Left hindlimb (tissue), 1 donor: ENCODE measurements at regions not wholly inside any gene's neighbourhood (a gene's known extent, or its start where the extent isn't known, plus 50 kb on each side); places are given as distances from the start of the nearest gene placed in this dataset.
"Not testable (repeated sequence)": the region's sequence is repeated elsewhere in the genome, so short reads cannot be mapped to it uniquely, and the experiment has no call there.

Experiments used
- DNase-seq: peaks from one replicate; pipeline ENCODE4 v3.0.0-alpha.2; 2018

GRCh38 chr2:87075054-87075790 lies 53.6 kb upstream of the PLGLB1 start:
- not testable (repeated sequence) for DNase-seq

GRCh38 chr2:87075791-87076252 lies 54.2 kb upstream of the PLGLB1 start:
- DNase-seq: peak; percentile 68

- DNase-seq: peak; percentile 92
Observed at GRCh38 chr2:87076253-87077123, 54.8 kb upstream of the PLGLB1 start.

- not testable (repeated sequence) for DNase-seq
Observed at GRCh38 chr2:87077124-87077446, 55.4 kb upstream of the PLGLB1 start.

GRCh38 chr2:87081727-87082126 lies 60.1 kb upstream of the PLGLB1 start:
- not testable (repeated sequence) for DNase-seq

GRCh38 chr2:87088079-87088478 lies 66.4 kb upstream of the PLGLB1 start:
- not testable (repeated sequence) for DNase-seq

- DNase-seq: not testable (repeated sequence)
Observed at GRCh38 chr2:87089401-87089800, 67.8 kb upstream of the PLGLB1 start.

GRCh38 chr2:87093252-87093651 lies 71.6 kb upstream of the PLGLB1 start:
- not testable (repeated sequence) for DNase-seq

GRCh38 chr2:87093937-87094529 lies 72.4 kb upstream of the PLGLB1 start:
- not testable (repeated sequence) for DNase-seq

GRCh38 chr2:87095804-87096203 lies 74.2 kb upstream of the PLGLB1 start:
- not testable (repeated sequence) for DNase-seq

GRCh38 chr2:87128761-87129553 lies 107.3 kb upstream of the PLGLB1 start:
- DNase-seq: not testable (repeated sequence)

GRCh38 chr2:87132577-87132976 lies 110.9 kb upstream of the PLGLB1 start:
- DNase-seq: not testable (repeated sequence)

GRCh38 chr2:87151835-87152493 lies 130.3 kb upstream of the PLGLB1 start:
- not testable (repeated sequence) for DNase-seq

- not testable (repeated sequence) for DNase-seq
Observed at GRCh38 chr2:87174454-87174853, 152.8 kb upstream of the PLGLB1 start.

GRCh38 chr2:87183373-87183772 lies 161.7 kb upstream of the PLGLB1 start:
- not testable (repeated sequence) for DNase-seq

GRCh38 chr2:87184260-87184659 lies 162.6 kb upstream of the PLGLB1 start:
- not testable (repeated sequence) for DNase-seq

GRCh38 chr2:87189214-87189613 lies 167.6 kb upstream of the PLGLB1 start:
- not testable (repeated sequence) for DNase-seq

GRCh38 chr2:87193336-87193735 lies 171.7 kb upstream of the PLGLB1 start:
- not testable (repeated sequence) for DNase-seq

GRCh38 chr2:87194254-87194999 lies 172.8 kb upstream of the PLGLB1 start:
- not testable (repeated sequence) for DNase-seq

GRCh38 chr2:87196720-87197388 lies 175.2 kb upstream of the PLGLB1 start:
- not testable (repeated sequence) for DNase-seq

GRCh38 chr2:87198422-87198821 lies 176.8 kb upstream of the PLGLB1 start:
- DNase-seq: not testable (repeated sequence)
